Loucy (cell line): ENCODE measurements at regions not wholly inside any gene's neighbourhood (a gene's known extent, or its start where the extent isn't known, plus 50 kb on each side); places are given as distances from the start of the nearest gene placed in this dataset.

Source experiments
- H2AFZ ChIP-seq: fragments of 200-600 bp; sonication (generic); 2 replicates; pipeline ENCODE4 v1.6.0; 2016; ENCODE audit warnings: antibody characterized with exemption, mild to moderate bottlenecking, low read length, moderate library complexity
- H3F3A ChIP-seq: fragments of 200-600 bp; 2 replicates; pipeline ENCODE4 v1.6.0; 2016; ENCODE audit warnings: antibody characterized with exemption, low read depth, mild to moderate bottlenecking
- H3K27me3 ChIP-seq: fragments of 200-600 bp; sonication (generic); 2 replicates; pipeline ENCODE4 v1.6.1; 2014; ENCODE audit warnings: low read length, mild to moderate bottlenecking; ENCODE audit not compliant: insufficient read depth, poor library complexity, severe bottlenecking
- H3K36me3 ChIP-seq: fragments of 200-600 bp; sonication (generic); 2 replicates; pipeline ENCODE4 v1.6.1; 2016; ENCODE audit warnings: low read length; ENCODE audit not compliant: insufficient read depth
- H3K4me1 ChIP-seq: fragments of 200-600 bp; sonication (generic); 2 replicates; pipeline ENCODE4 v1.5.1; 2014; ENCODE audit warnings: low read length, mild to moderate bottlenecking; ENCODE audit not compliant: insufficient read depth, poor library complexity, severe bottlenecking
- H3K4me2 ChIP-seq: fragments of 200-600 bp; sonication (generic); 2 replicates; pipeline ENCODE4 v1.6.0; 2014; ENCODE audit warnings: antibody characterized with exemption, low read length, low read depth, mild to moderate bottlenecking; ENCODE audit not compliant: poor library complexity, severe bottlenecking
- H3K4me3 ChIP-seq: fragments of 200-600 bp; sonication (generic); 2 replicates; pipeline ENCODE4 v1.5.1; 2014; ENCODE audit warnings: low read length, mild to moderate bottlenecking, mixed read lengths; ENCODE audit not compliant: poor library complexity, severe bottlenecking
- H3K79me2 ChIP-seq: fragments of 200-600 bp; sonication (generic); 2 replicates; pipeline ENCODE4 v1.6.1; 2014; ENCODE audit warnings: low read length; ENCODE audit not compliant: insufficient read depth
- H3K9ac ChIP-seq: fragments of 200-600 bp; sonication (generic); 2 replicates; pipeline ENCODE4 v1.6.0; 2014; ENCODE audit warnings: mild to moderate bottlenecking, low read depth, low read length, moderate library complexity; ENCODE audit not compliant: poor library complexity, severe bottlenecking
- H3K9me2 ChIP-seq: fragments of 200-600 bp; sonication (generic); replicated peaks from 2 replicates; pipeline ENCODE4 v1.6.1; 2016; ENCODE audit warnings: low read depth, low read length, mixed read lengths
- H3K9me3 ChIP-seq: fragments of 200-600 bp; sonication (generic); 2 replicates; pipeline ENCODE4 v1.6.1; 2014; ENCODE audit warnings: mild to moderate bottlenecking, antibody characterized with exemption, low read length, low read depth; ENCODE audit not compliant: insufficient read depth
- H4K20me1 ChIP-seq: fragments of 200-600 bp; sonication (generic); 2 replicates; pipeline ENCODE4 v1.6.0; 2014; ENCODE audit warnings: antibody characterized with exemption, low read length, mild to moderate bottlenecking; ENCODE audit not compliant: insufficient read depth, poor library complexity, severe bottlenecking
- CTCF ChIP-seq: fragments of 200-600 bp; sonication (generic); conservative IDR thresholded peaks from 2 replicates; pipeline ENCODE4 v1.5.1; 2014; ENCODE audit warnings: mild to moderate bottlenecking, antibody characterized with exemption, low read length
- EZH2phosphoT487 ChIP-seq: fragments of 200-600 bp; IDR thresholded peaks from 2 replicates; pipeline ENCODE4 v1.6.1; 2018; ENCODE audit warnings: antibody characterized with exemption, mild to moderate bottlenecking, moderate library complexity, borderline replicate concordance

GRCh38 chr5:4877579-4877978 lies 262.6 kb upstream of the ADAMTS16 start:
- Histone ChIP-seq H3K4me2 (no peak overlapping the region), H3K9me3 (no peaks in the 10 kb centered on the region), H3K9me2 (no peaks in the 10 kb centered on the region), H3K27me3 (no peaks in the 10 kb centered on the region), H3K4me3 (no peak overlapping the region), H3F3A (no peaks in the 10 kb centered on the region), H2AFZ (no peak overlapping the region), H4K20me1 (no peaks in the 10 kb centered on the region), H3K4me1 (no peaks in the 10 kb centered on the region), H3K79me2 (no peaks in the 10 kb centered on the region), H3K9ac (no peak overlapping the region), H3K36me3 (no peaks in the 10 kb centered on the region)
- TF ChIP-seq EZH2phosphoT487 (no peak), CTCF (no peak)

GRCh38 chr5:4879075-4879474 lies 261.1 kb upstream of the ADAMTS16 start:
- H3F3A ChIP-seq = no peaks in the 10 kb centered on the region
- H3K36me3 ChIP-seq = no peaks in the 10 kb centered on the region
- TF ChIP-seq CTCF = no peak
- no peak overlapping the region for H3K4me2 ChIP-seq
- no peaks in the 10 kb centered on the region for H3K9me2 ChIP-seq
- no peaks in the 10 kb centered on the region for H3K27me3 ChIP-seq
- H3K9ac ChIP-seq = no peak overlapping the region
- H4K20me1 ChIP-seq = no peaks in the 10 kb centered on the region
- H3K4me1 ChIP-seq = no peaks in the 10 kb centered on the region
- no peaks in the 10 kb centered on the region for H3K79me2 ChIP-seq
- no peaks in the 10 kb centered on the region for H3K9me3 ChIP-seq
- H2AFZ ChIP-seq = no peak overlapping the region
- H3K4me3 ChIP-seq = no peak overlapping the region

GRCh38 chr5:4879693-4880303 lies 260.3 kb upstream of the ADAMTS16 start:
- Histone ChIP-seq H3K4me3 (no peak overlapping the region), H3K27me3 (no peaks in the 10 kb centered on the region), H3K9ac (no peak overlapping the region), H3K36me3 (no peaks in the 10 kb centered on the region), H2AFZ (0 out of 2 replicates have a peak overlapping the region, but pooled peaks have one; percentile 49), H3K4me1 (no peaks in the 10 kb centered on the region), H4K20me1 (no peaks in the 10 kb centered on the region), H3K4me2 (no peak overlapping the region), H3K9me3 (no peaks in the 10 kb centered on the region), H3F3A (no peaks in the 10 kb centered on the region), H3K9me2 (no peaks in the 10 kb centered on the region), H3K79me2 (no peaks in the 10 kb centered on the region)
- no peak for TF ChIP-seq EZH2phosphoT487
- TF ChIP-seq CTCF = peak; percentile 94
